Pancreas (tissue), 10 donors: ENCODE measurements at regions not wholly inside any gene's neighbourhood (a gene's known extent, or its start where the extent isn't known, plus 50 kb on each side); places are given as distances from the start of the nearest gene placed in this dataset.

Experiments used
- ATAC-seq, 4 donors: fragments of 200-7000 bp; cut with Tn5 transposase; one replicate each; pipeline versions ENCODE4 v1.8.0 to v1.9.1; 2020; ENCODE audit warnings: mild to moderate bottlenecking in 4 of 4, moderate library complexity in 4 of 4
- DNase-seq, 6 donors: peaks; one replicate each; pipeline ENCODE4 v3.0.0-alpha.2; 2020
- FAIRE-seq: peaks from 2 replicates; lab custom pipeline; 2012; peaks lifted over from hg19 to GRCh38; lab: Jason Lieb, UNC
- H3K27ac ChIP-seq, 4 donors: fragments of 200-600 bp; sonication (generic); 1 replicate in 3 of 4; 2 replicates in 1 of 4; pipeline versions ENCODE4 v1.5.0 to v1.8.0; 2020
- H3K27me3 ChIP-seq, 4 donors: fragments of 200-600 bp; one replicate each; pipeline ENCODE4 v1.8.0; 2021
- H3K36me3 ChIP-seq, 3 donors: fragments of 200-600 bp; sonication (generic) in 1 of 3; one replicate each; pipeline versions ENCODE4 v1.5.0 to v1.8.0; 2020 to 2021
- H3K4me1 ChIP-seq, 3 donors: fragments of 200-600 bp; one replicate each; pipeline ENCODE4 v1.8.0; 2021
- H3K4me3 ChIP-seq, 4 donors: fragments of 200-600 bp; sonication (generic) in 2 of 4; one replicate each; pipeline versions ENCODE4 v1.5.0 to v1.8.0; 2020 to 2021
- H3K9me3 ChIP-seq, 4 donors: fragments of 200-600 bp; one replicate each; pipeline ENCODE4 v1.8.0; 2021
- WGBS, 2 donors: extraction: QIAGEN DNeasy Blood & Tissue Kit; methylation state at CpG; one replicate each; pipeline ENCODE4 v1.1.7; 2013; 5-methylcytosine and 5-hydroxymethylcytosine counted together
- intact Hi-C, 3 donors: fragments of 100-400 bp; cut with DNase I; formaldehyde crosslinking; loops; one replicate each; pipeline versions ENCODE4 v1.11.1 to v1.14.2; 2022
- TF ChIP-seq, protein P1 (sequence below), 4 donors: fragments of 200-600 bp; sonication (generic) in 3 of 4; IDR thresholded peaks; one replicate each; pipeline versions ENCODE4 v1.5.0 to v1.8.0; 2021; ENCODE audit warnings: antibody characterized with exemption in 4 of 4
- donor health status: healthy with polysubstance abuse.
- donor health status: DM: no; HTN: no; CAD: no; lungs with moderate emphysema.
- donor health status: DM: no; HTN: no; CAD: no.
- donor health status: control.
- donor health status: control.
- donor health status: Bipolar disorder and iron deficiency.
- donor health status: DM: yes; HTN: yes; CAD: no.
- donor health status: DM: no; HTN: no; CAD: no.
- donor health status: DM: no; HTN: no; CAD: no.
- donor health status: DM: yes; HTN: yes; CAD: no.

GRCh38 chr11:79783833-79784232 is 343.0 kb upstream of the TENM4 start:
- no peak for ATAC-seq
- 44 to 55% methylated on average over 4 of the region's 4 CpGs for WGBS, 2 donors
- no peaks in the 10 kb centered on the region for H3K27me3 ChIP-seq
- no peaks in the 10 kb centered on the region for H3K4me1 ChIP-seq
- no peaks in the 10 kb centered on the region for H3K36me3 ChIP-seq
- H3K27ac ChIP-seq = no peak overlapping the region
- intact Hi-C loops = no loop called here
- H3K4me3 ChIP-seq = no peak overlapping the region
- FAIRE-seq = no peak
- TF ChIP-seq, protein P1, sequence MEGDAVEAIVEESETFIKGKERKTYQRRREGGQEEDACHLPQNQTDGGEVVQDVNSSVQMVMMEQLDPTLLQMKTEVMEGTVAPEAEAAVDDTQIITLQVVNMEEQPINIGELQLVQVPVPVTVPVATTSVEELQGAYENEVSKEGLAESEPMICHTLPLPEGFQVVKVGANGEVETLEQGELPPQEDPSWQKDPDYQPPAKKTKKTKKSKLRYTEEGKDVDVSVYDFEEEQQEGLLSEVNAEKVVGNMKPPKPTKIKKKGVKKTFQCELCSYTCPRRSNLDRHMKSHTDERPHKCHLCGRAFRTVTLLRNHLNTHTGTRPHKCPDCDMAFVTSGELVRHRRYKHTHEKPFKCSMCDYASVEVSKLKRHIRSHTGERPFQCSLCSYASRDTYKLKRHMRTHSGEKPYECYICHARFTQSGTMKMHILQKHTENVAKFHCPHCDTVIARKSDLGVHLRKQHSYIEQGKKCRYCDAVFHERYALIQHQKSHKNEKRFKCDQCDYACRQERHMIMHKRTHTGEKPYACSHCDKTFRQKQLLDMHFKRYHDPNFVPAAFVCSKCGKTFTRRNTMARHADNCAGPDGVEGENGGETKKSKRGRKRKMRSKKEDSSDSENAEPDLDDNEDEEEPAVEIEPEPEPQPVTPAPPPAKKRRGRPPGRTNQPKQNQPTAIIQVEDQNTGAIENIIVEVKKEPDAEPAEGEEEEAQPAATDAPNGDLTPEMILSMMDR (IDR thresholded peaks at IDR 0.05) = no peak
- no peaks in the 10 kb centered on the region for H3K9me3 ChIP-seq
- DNase-seq = no peak

DNA sequence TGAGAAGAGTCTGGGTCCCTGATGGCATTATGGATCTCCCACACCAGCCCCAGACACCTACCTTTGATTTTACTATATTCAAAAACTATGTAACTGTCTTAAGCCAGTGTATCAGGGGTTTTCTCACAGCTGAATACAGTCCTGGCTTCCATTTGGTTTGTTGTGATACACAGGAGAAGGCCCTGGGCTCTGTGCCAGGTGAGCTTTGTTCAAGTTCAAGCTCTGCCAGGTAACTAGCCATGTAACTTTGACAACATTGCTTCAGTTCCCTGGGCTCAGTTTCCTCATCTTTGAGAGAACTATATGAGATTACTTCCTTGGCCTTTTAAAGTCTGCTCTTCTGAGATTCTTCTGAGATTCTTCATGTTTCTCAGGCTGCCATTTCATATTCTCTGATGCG is 327.5 kb upstream of the TENM4 start:
- Histone ChIP-seq H3K27ac (no peak overlapping the region), H3K4me1 (no peaks in the 10 kb centered on the region), H3K27me3 (no peaks in the 10 kb centered on the region), H3K9me3 (no peaks in the 10 kb centered on the region), H3K4me3 (no peak overlapping the region), H3K36me3 (no peaks in the 10 kb centered on the region)
- FAIRE-seq = no peak
- WGBS, 2 donors = 41 to 42% methylated on average over 1 of the region's 1 CpG
- no peak for ATAC-seq
- TF ChIP-seq, protein P1 (IDR thresholded peaks at IDR 0.05) = no peak
- intact Hi-C loops = no loop called here
- peak in 3 of 6 donors; percentile 15 to 56 (median 18) for DNase-seq

DNA sequence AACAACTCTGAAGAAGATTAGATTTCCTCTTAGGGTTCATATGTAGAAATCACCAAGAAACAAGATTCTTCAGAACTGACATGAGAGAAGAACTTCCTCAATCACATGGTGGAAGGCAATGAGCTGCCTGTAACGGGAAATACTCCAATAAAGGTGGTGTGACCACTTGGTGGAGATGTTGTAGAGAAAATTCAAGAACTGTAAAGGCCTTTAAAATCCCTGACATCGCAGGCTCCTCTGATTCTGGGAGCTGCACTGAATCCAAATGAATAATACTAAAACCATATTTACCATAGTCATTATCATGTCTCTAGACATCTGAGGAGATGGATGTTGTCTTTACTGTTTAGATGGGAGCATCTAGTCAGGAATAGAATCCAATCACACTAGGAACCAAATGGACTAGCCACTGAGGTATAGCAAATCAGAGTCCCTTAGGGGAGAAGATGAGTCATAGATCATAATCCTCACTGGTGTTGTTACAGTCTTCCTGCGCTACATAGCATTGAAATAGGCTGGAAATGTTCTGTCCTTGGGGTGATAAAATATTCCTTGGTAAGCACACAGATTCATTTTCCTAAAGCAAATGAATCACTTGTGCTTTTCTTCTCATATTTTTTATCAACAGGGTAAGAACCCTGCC is 321.6 kb upstream of the TENM4 start:
- no peak overlapping the region for H3K4me3 ChIP-seq
- H3K9me3 ChIP-seq = no peaks in the 10 kb centered on the region
- no peaks in the 10 kb centered on the region for H3K4me1 ChIP-seq
- intact Hi-C loops = no loop called here
- no peaks in the 10 kb centered on the region for H3K27me3 ChIP-seq
- ATAC-seq = peak in 2 of 4 donors; percentile 37 to 53
- TF ChIP-seq, protein P1 (IDR thresholded peaks at IDR 0.05) = no peak
- H3K27ac ChIP-seq = no peak overlapping the region
- 51 to 52% methylated on average over 3 of the region's 3 CpGs for WGBS, 2 donors
- no peak for FAIRE-seq
- no peaks in the 10 kb centered on the region for H3K36me3 ChIP-seq
- no peak for DNase-seq

- Histone ChIP-seq H3K4me1 (no peaks in the 10 kb centered on the region), H3K4me3 (no peak overlapping the region), H3K27ac (no peak overlapping the region), H3K9me3 (no peaks in the 10 kb centered on the region), H3K36me3 (no peaks in the 10 kb centered on the region), H3K27me3 (no peaks in the 10 kb centered on the region)
- ATAC-seq (no peak), FAIRE-seq (no peak), DNase-seq (no peak)
- intact Hi-C loops = no loop called here
- TF ChIP-seq, protein P1 (IDR thresholded peaks at IDR 0.05) = no peak
- 60 to 65% methylated on average over 2 of the region's 2 CpGs for WGBS, 2 donors
Measured at GRCh38 chr11:79758325-79758724, 317.5 kb upstream of the TENM4 start.

GRCh38 chr11:79747406-79747805 is 306.6 kb upstream of the TENM4 start:
- ATAC-seq (no peak), DNase-seq (no peak), FAIRE-seq (no peak)
- TF ChIP-seq, protein P1 (IDR thresholded peaks at IDR 0.05) = no peak
- Histone ChIP-seq H3K4me1 (no peaks in the 10 kb centered on the region), H3K27ac (no peak overlapping the region), H3K9me3 (no peaks in the 10 kb centered on the region), H3K4me3 (no peak overlapping the region), H3K27me3 (no peaks in the 10 kb centered on the region), H3K36me3 (no peaks in the 10 kb centered on the region)
- 86 to 96% methylated on average over 1 of the region's 1 CpG for WGBS, 2 donors
- intact Hi-C loops = no loop called here
